Breast epithelium (tissue), 3 donors: ENCODE measurements at regions not wholly inside any gene's neighbourhood (a gene's known extent, or its start where the extent isn't known, plus 50 kb on each side); places are given as distances from the start of the nearest gene placed in this dataset.

Experiments used
- POLR2AphosphoS5 ChIP-seq, 3 donors: sonication (generic); formaldehyde crosslinking; IDR thresholded peaks; one replicate each; pipeline ENCODE4 v1.6.1; 2017; ENCODE audit warnings: antibody characterized with exemption in 3 of 3
- TF ChIP-seq, protein P1 (sequence below), 3 donors: fragments of 450-650 bp; IDR thresholded peaks; one replicate each; pipeline ENCODE4 v1.5.1; 2016 to 2017; ENCODE audit warnings: antibody characterized with exemption in 3 of 3, mild to moderate bottlenecking in 3 of 3, moderate library complexity in 3 of 3

DNA sequence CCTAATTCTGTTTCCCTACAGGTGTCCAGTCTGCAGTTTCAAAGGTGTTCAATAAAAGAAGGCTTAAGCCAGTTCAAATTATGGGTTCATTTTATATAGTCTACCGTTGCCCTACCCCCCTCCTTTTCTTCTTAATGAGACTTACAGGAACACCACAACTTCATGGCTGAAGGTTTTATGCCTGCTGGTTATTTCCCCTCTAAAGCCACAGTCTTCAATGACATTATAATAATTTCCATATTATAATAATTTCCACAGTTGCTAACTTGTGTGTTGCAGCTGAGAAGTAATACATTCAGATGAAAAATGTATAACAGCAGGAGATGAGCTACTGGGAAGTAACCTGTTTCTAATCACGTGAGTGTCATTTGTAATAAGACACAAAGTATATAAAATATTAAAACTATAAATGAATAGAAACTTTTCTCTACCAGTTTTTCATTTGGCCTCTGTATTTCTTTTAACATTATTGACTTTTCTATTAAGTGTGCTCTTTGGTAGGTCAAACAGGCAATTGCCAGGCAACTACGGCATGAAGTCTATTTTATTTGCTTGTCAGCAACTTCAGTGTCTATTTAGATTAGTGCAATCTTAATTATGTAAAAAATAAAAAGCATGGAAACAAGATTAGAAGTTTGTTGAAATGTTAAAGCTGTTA is 120.5 kb upstream of the HMHB1 start:
- TF ChIP-seq, protein P1, sequence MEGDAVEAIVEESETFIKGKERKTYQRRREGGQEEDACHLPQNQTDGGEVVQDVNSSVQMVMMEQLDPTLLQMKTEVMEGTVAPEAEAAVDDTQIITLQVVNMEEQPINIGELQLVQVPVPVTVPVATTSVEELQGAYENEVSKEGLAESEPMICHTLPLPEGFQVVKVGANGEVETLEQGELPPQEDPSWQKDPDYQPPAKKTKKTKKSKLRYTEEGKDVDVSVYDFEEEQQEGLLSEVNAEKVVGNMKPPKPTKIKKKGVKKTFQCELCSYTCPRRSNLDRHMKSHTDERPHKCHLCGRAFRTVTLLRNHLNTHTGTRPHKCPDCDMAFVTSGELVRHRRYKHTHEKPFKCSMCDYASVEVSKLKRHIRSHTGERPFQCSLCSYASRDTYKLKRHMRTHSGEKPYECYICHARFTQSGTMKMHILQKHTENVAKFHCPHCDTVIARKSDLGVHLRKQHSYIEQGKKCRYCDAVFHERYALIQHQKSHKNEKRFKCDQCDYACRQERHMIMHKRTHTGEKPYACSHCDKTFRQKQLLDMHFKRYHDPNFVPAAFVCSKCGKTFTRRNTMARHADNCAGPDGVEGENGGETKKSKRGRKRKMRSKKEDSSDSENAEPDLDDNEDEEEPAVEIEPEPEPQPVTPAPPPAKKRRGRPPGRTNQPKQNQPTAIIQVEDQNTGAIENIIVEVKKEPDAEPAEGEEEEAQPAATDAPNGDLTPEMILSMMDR (IDR thresholded peaks at IDR 0.05), result no peak
- no peak for TF ChIP-seq POLR2AphosphoS5 (IDR thresholded peaks at IDR 0.05)
